SK-N-MC (cell line): ENCODE measurements at regions not wholly inside any gene's neighbourhood (a gene's known extent, or its start where the extent isn't known, plus 50 kb on each side); places are given as distances from the start of the nearest gene placed in this dataset.

ENCODE experiments used
- DNase-seq: peaks from one replicate; pipeline ENCODE4 v3.0.0-alpha.2; 2011; ENCODE audit warnings: low read depth, low spot score
- H3K27ac ChIP-seq: fragments of 200-600 bp; sonication (generic); 2 replicates; pipeline ENCODE4 v1.5.1; 2016; ENCODE audit warnings: mixed run types
- H3K36me3 ChIP-seq: fragments of 200-600 bp; sonication (generic); 2 replicates; pipeline ENCODE4 v1.6.1; 2017; ENCODE audit warnings: antibody characterized with exemption, low read length, mixed read lengths; ENCODE audit not compliant: insufficient read depth
- H3K4me3 ChIP-seq: fragments of 200-600 bp; sonication (generic); 2 replicates; pipeline ENCODE4 v1.5.1; 2016
- H3K9ac ChIP-seq: fragments of 200-600 bp; sonication (generic); 2 replicates; pipeline ENCODE4 v1.8.0; 2017; ENCODE audit warnings: mixed run types, mixed read lengths; ENCODE audit not compliant: insufficient read length
- H3K9me3 ChIP-seq: fragments of 200-600 bp; sonication (generic); 2 replicates; pipeline ENCODE4 v1.6.1; 2017; ENCODE audit warnings: low read depth, mild to moderate bottlenecking, antibody characterized with exemption, low read length, moderate library complexity, mixed read lengths
- EZH2 ChIP-seq: fragments of 200-600 bp; sonication (generic); IDR thresholded peaks from one replicate; pipeline ENCODE4 v1.6.1; 2017; ENCODE audit warnings: antibody characterized with exemption
- FOXP2 ChIP-seq: optimal IDR thresholded peaks from 2 replicates; pipeline ENCODE3; 2011; ENCODE audit warnings: mild to moderate bottlenecking, moderate library complexity; ENCODE audit not compliant: insufficient read depth; ENCODE audit errors: extremely low read length, control extremely low read depth
- POLR2AphosphoS5 ChIP-seq: IDR thresholded peaks from 2 replicates; pipeline ENCODE4 v1.6.1; 2012; ENCODE audit warnings: mild to moderate bottlenecking, low read depth, low read length, borderline replicate concordance

GRCh38 chr10:43972976-43973647, 324.4 kb upstream of the ZNF32 start:
- TF ChIP-seq FOXP2 = no peak
- TF ChIP-seq POLR2AphosphoS5 = no peak
- no peak for TF ChIP-seq EZH2
- Histone ChIP-seq H3K36me3 (no peaks in the 10 kb centered on the region), H3K9ac (no peak overlapping the region), H3K4me3 (no peak overlapping the region), H3K27ac (no peak overlapping the region), H3K9me3 (no peaks in the 10 kb centered on the region)
- no peak for DNase-seq

GRCh38 chr10:43971981-43972380, 323.3 kb upstream of the ZNF32 start:
- no peak for DNase-seq
- no peak overlapping the region for H3K4me3 ChIP-seq
- H3K27ac ChIP-seq = no peak overlapping the region
- H3K9me3 ChIP-seq = no peaks in the 10 kb centered on the region
- H3K36me3 ChIP-seq = no peaks in the 10 kb centered on the region
- H3K9ac ChIP-seq = no peak overlapping the region
- TF ChIP-seq EZH2 (no peak), FOXP2 (no peak), POLR2AphosphoS5 (no peak)

- H3K36me3 ChIP-seq = no peaks in the 10 kb centered on the region
- no peak overlapping the region for H3K9ac ChIP-seq
- no peak overlapping the region for H3K4me3 ChIP-seq
- no peaks in the 10 kb centered on the region for H3K9me3 ChIP-seq
- TF ChIP-seq POLR2AphosphoS5 (no peak), EZH2 (no peak), FOXP2 (no peak)
- DNase-seq = no peak
- H3K27ac ChIP-seq = no peak overlapping the region
Measured at GRCh38 chr10:43971306-43971705, 322.6 kb upstream of the ZNF32 start.

GRCh38 chr10:43970717-43971116, 322.0 kb upstream of the ZNF32 start:
- no peak overlapping the region for H3K27ac ChIP-seq
- H3K4me3 ChIP-seq = no peak overlapping the region
- H3K36me3 ChIP-seq = no peaks in the 10 kb centered on the region
- TF ChIP-seq EZH2 = no peak
- no peak for TF ChIP-seq POLR2AphosphoS5
- TF ChIP-seq FOXP2 = no peak
- DNase-seq = no peak
- no peak overlapping the region for H3K9ac ChIP-seq
- H3K9me3 ChIP-seq = no peaks in the 10 kb centered on the region

- H3K9ac ChIP-seq = no peak overlapping the region
- no peak overlapping the region for H3K27ac ChIP-seq
- H3K36me3 ChIP-seq = no peaks in the 10 kb centered on the region
- no peak overlapping the region for H3K4me3 ChIP-seq
- no peaks in the 10 kb centered on the region for H3K9me3 ChIP-seq
- no peak for DNase-seq
- TF ChIP-seq EZH2 (no peak), FOXP2 (no peak)
Measured at GRCh38 chr10:43970018-43970698, 321.5 kb upstream of the ZNF32 start.

- Histone ChIP-seq H3K9me3 (no peaks in the 10 kb centered on the region), H3K4me3 (no peak overlapping the region), H3K9ac (no peak overlapping the region), H3K36me3 (no peaks in the 10 kb centered on the region), H3K27ac (no peak overlapping the region)
- DNase-seq = no peak
- TF ChIP-seq EZH2 (no peak), FOXP2 (no peak), POLR2AphosphoS5 (no peak)
Measured at GRCh38 chr10:43969506-43969905, 320.8 kb upstream of the ZNF32 start.

- no peak overlapping the region for H3K4me3 ChIP-seq
- no peak overlapping the region for H3K27ac ChIP-seq
- DNase-seq = no peak
- no peaks in the 10 kb centered on the region for H3K36me3 ChIP-seq
- H3K9ac ChIP-seq = no peak overlapping the region
- H3K9me3 ChIP-seq = no peaks in the 10 kb centered on the region
- no peak for TF ChIP-seq FOXP2
- no peak for TF ChIP-seq POLR2AphosphoS5
- TF ChIP-seq EZH2 = no peak
Measured at GRCh38 chr10:43968961-43969360, 320.3 kb upstream of the ZNF32 start.

GRCh38 chr10:43968076-43968475, 319.4 kb upstream of the ZNF32 start:
- Histone ChIP-seq H3K36me3 (no peaks in the 10 kb centered on the region), H3K9me3 (no peaks in the 10 kb centered on the region), H3K4me3 (no peak overlapping the region), H3K9ac (no peak overlapping the region), H3K27ac (no peak overlapping the region)
- no peak for DNase-seq
- TF ChIP-seq EZH2 (no peak), FOXP2 (no peak), POLR2AphosphoS5 (no peak)

- H3K9me3 ChIP-seq = no peaks in the 10 kb centered on the region
- no peak overlapping the region for H3K9ac ChIP-seq
- no peak overlapping the region for H3K4me3 ChIP-seq
- H3K27ac ChIP-seq = no peak overlapping the region
- no peak for TF ChIP-seq FOXP2
- no peak for TF ChIP-seq POLR2AphosphoS5
- TF ChIP-seq EZH2 = no peak
- H3K36me3 ChIP-seq = no peaks in the 10 kb centered on the region
- DNase-seq = no peak
Measured at GRCh38 chr10:43966571-43966965, 317.9 kb upstream of the ZNF32 start.
